ENCODE measurements at regions not wholly inside any gene's neighbourhood (a gene's known extent, or its start where the extent isn't known, plus 50 kb on each side); places are given as distances from the start of the nearest gene placed in this dataset.

- TF ChIP-seq RERE (CRISPR knock-in tag; IDR thresholded peaks at IDR 0.05; ENCODE audit: low read depth) = no peak
- TF ChIP-seq, protein P1, sequence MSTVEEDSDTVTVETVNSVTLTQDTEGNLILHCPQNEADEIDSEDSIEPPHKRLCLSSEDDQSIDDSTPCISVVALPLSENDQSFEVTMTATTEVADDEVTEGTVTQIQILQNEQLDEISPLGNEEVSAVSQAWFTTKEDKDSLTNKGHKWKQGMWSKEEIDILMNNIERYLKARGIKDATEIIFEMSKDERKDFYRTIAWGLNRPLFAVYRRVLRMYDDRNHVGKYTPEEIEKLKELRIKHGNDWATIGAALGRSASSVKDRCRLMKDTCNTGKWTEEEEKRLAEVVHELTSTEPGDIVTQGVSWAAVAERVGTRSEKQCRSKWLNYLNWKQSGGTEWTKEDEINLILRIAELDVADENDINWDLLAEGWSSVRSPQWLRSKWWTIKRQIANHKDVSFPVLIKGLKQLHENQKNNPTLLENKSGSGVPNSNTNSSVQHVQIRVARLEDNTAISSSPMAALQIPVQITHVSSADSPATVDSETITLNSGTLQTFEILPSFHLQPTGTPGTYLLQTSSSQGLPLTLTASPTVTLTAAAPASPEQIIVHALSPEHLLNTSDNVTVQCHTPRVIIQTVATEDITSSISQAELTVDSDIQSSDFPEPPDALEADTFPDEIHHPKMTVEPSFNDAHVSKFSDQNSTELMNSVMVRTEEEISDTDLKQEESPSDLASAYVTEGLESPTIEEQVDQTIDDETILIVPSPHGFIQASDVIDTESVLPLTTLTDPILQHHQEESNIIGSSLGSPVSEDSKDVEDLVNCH (CRISPR knock-in tag; IDR thresholded peaks at IDR 0.05) = no peak
- no peak for TF ChIP-seq SIN3A (IDR thresholded peaks at IDR 0.05; ENCODE audit: borderline replicate concordance, low read depth, low read length)
- TF ChIP-seq NPAS2 (CRISPR knock-in tag; IDR thresholded peaks at IDR 0.05; ENCODE audit: borderline replicate concordance) = no peak
Observed at GRCh38 chr17:62876063-62876462, 67.9 kb upstream of the MARCHF10 start (continued).

DNA sequence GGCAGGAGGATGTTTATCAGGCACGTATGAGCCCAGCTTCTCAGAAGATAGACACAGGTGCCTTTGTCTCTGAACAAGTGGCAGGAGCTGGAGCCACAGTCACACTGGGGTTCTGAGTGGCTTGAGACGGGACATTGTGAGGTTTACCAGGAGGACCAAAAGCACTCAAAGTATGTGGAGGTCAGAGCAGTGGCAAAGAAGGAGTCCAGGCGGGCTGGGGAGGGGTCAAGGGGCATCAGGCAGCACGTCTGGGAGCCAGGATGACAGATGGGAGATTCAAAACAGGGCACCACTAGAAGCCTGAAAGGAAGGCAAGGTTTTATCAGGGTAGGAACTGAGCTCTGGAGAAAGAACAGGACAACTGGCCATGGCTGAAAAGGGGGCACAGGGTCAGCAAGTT lies 67.2 kb upstream of the MARCHF10 start:
- H3K79me2 ChIP-seq (ENCODE audit: insufficient read depth, low read length) = no peaks in the 10 kb centered on the region
- POLR2A ChIA-PET = no interaction called here
- H4K20me1 ChIP-seq (ENCODE audit: insufficient read depth, low read length) = no peaks in the 10 kb centered on the region
- intact Hi-C loops (cut with micrococcal nuclease; ENCODE audit: unreplicated experiment) = no loop called here
- H3K4me1 ChIP-seq (ENCODE audit: insufficient read depth, low read length) = no peaks in the 10 kb centered on the region
- no peak for DNase-seq (ENCODE audit: low spot score)
- in situ Hi-C loops (cut with HindIII; ENCODE audit: extremely low pct_ligation_motif_present, low pct_unique_long_range_greater_than_20kb) = no loop called here
- ATAC-seq = no peak
- no TSS peak for BruUV-seq (replicated peaks)
- H3K4me3 ChIP-seq (replicated peaks in 1 of 3; ENCODE audit: insufficient read depth in 1 of 3, low read depth in 2 of 3, low read length in 3 of 3) = no peak overlapping the region
- FAIRE-seq = no peak
- CTCF ChIA-PET (ENCODE audit: low intra/inter-chr PET ratio, low total read pairs) = no interaction called here
- no peak overlapping the region for H2AFZ ChIP-seq (ENCODE audit: low read length)
- no peaks in the 10 kb centered on the region for H3K36me3 ChIP-seq (replicated peaks in 1 of 2; ENCODE audit: control insufficient read depth in 1 of 2, insufficient read depth in 2 of 2, low read length in 2 of 2)
- H3K9ac ChIP-seq (ENCODE audit: insufficient read depth, low read depth, low read length) = no peak overlapping the region
- H3K27ac ChIP-seq (ENCODE audit: extremely low read length, insufficient read depth, low read length) = no peak overlapping the region
- no peak overlapping the region for H3K4me2 ChIP-seq (ENCODE audit: low read depth, low read length)
- peaks cover 0 to 19% of the 10 kb centered on the region in 2 experiments; a peak in 3 of 5 replicates for H3K27me3 ChIP-seq (ENCODE audit: control insufficient read depth in 1 of 2, insufficient read depth in 2 of 2, low read length in 2 of 2)
- H3K9me3 ChIP-seq (ENCODE audit: low read length) = no peaks in the 10 kb centered on the region
- WGBS (ENCODE audit: low lambda C conversion rate) = 8% methylated on average over 4 of the region's 4 CpGs
- TF ChIP-seq TEAD3 (CRISPR knock-in tag; optimal IDR thresholded peaks at IDR 0.05; ENCODE audit: borderline replicate concordance) = no peak
- TF ChIP-seq ZNF75D (CRISPR knock-in tag; IDR thresholded peaks at IDR 0.05; ENCODE audit: borderline replicate concordance) = no peak
- no peak for TF ChIP-seq ZFP91 (CRISPR knock-in tag; IDR thresholded peaks at IDR 0.05; ENCODE audit: borderline replicate concordance)
- no peak for TF ChIP-seq PPARG (CRISPR knock-in tag; conservative IDR thresholded peaks at IDR 0.05)
- TF ChIP-seq GMEB2 (CRISPR knock-in tag; IDR thresholded peaks at IDR 0.05; ENCODE audit: low read depth) = no peak
- TF ChIP-seq TCF7L2 (IDR thresholded peaks at IDR 0.05; ENCODE audit: low read depth, low read length) = no peak
- TF ChIP-seq ZNF589 (CRISPR knock-in tag; conservative IDR thresholded peaks at IDR 0.05) = no peak
- no peak for TF ChIP-seq ZNF619 (CRISPR knock-in tag; IDR thresholded peaks at IDR 0.05)
